IMR-90 (cell line): ENCODE measurements at regions not wholly inside any gene's neighbourhood (a gene's known extent, or its start where the extent isn't known, plus 50 kb on each side); places are given as distances from the start of the nearest gene placed in this dataset.

Source experiments
- ATAC-seq: fragments of 200-7000 bp; cut with Tn5 transposase; 2 replicates; pipeline ENCODE4 v1.9.1; 2020; ENCODE audit warnings: low read depth, mild to moderate bottlenecking, moderate library complexity
- BruUV-seq: library from RNA; stranded (reverse); fragments of 400-500 nt; replicated peaks from 2 replicates; lab custom pipeline; 2021; lab: Mats Ljungman, UMichigan
- CTCF ChIA-PET: fragments of 300-600 bp; formaldehyde crosslinking; extraction: SDS; loops from one replicate; lab custom pipeline; 2021; ENCODE audit warnings: antibody characterized with exemption; lab: Yijun Ruan, JAX
- POLR2A ChIA-PET: fragments of 300-600 bp; sonication (Branson Sonifier 250); formaldehyde crosslinking; loops from one replicate; lab custom pipeline; 2022; ENCODE audit warnings: antibody characterized with exemption; ENCODE audit not compliant: unreplicated experiment; lab: Charles Lee
- DNase-seq: peaks from one replicate; pipeline ENCODE4 v3.0.0; 2013
- H2AFZ ChIP-seq: replicated peaks from 2 replicates; pipeline ENCODE3; 2013; ENCODE audit warnings: low read length, mild to moderate bottlenecking; ENCODE audit not compliant: poor library complexity
- H2AK5ac ChIP-seq: 2 replicates; pipeline ENCODE4 v1.6.1; 2013; ENCODE audit warnings: low read depth, low read length, inconsistent platforms
- H2AK9ac ChIP-seq: replicated peaks from 2 replicates; pipeline ENCODE3; 2013; ENCODE audit warnings: mild to moderate bottlenecking, low read depth, low read length, moderate library complexity; ENCODE audit not compliant: poor library complexity
- H2BK120ac ChIP-seq: 2 replicates; pipeline ENCODE4 v1.6.1; 2013; ENCODE audit warnings: low read depth, low read length, inconsistent platforms
- H2BK15ac ChIP-seq: 3 replicates; pipeline ENCODE4 v1.6.1; 2013; ENCODE audit warnings: low read depth, low read length, inconsistent platforms
- H2BK20ac ChIP-seq: 2 replicates; pipeline ENCODE4 v1.6.1; 2013; ENCODE audit warnings: low read depth, mild to moderate bottlenecking, inconsistent platforms, low read length, moderate library complexity
- H2BK5ac ChIP-seq: 2 replicates; pipeline ENCODE4 v1.6.1; 2013; ENCODE audit warnings: mild to moderate bottlenecking, low read depth, low read length, inconsistent platforms; ENCODE audit not compliant: poor library complexity, severe bottlenecking
- H3K14ac ChIP-seq: replicated peaks from 2 replicates; pipeline ENCODE4 v1.6.1; 2013; ENCODE audit warnings: low read depth, low read length, inconsistent platforms
- H3K18ac ChIP-seq: 2 replicates; pipeline ENCODE4 v1.6.1; 2013; ENCODE audit warnings: low read depth, low read length, control low read depth
- H3K23ac ChIP-seq: 2 replicates; pipeline ENCODE4 v1.6.1; 2013; ENCODE audit warnings: low read depth, low read length, inconsistent platforms
- H3K27ac ChIP-seq: 2 replicates; pipeline ENCODE4 v1.5.1; 2013; ENCODE audit warnings: mild to moderate bottlenecking, control low read depth, low read length; ENCODE audit not compliant: insufficient read depth
- H3K27me3 ChIP-seq: 2 replicates; pipeline ENCODE4 v1.6.1; 2013; ENCODE audit warnings: low read length; ENCODE audit not compliant: control insufficient read depth, insufficient read depth
- H3K36me3 ChIP-seq: 2 replicates; pipeline ENCODE4 v1.6.1; 2013; ENCODE audit warnings: low read length, mixed read lengths; ENCODE audit not compliant: control insufficient read depth, insufficient read depth
- H3K4ac ChIP-seq: 2 replicates; pipeline ENCODE4 v1.6.1; 2013; ENCODE audit warnings: low read depth, low read length, inconsistent platforms
- H3K4me1 ChIP-seq: 2 replicates; pipeline ENCODE4 v1.6.1; 2013; ENCODE audit warnings: low read length, mixed read lengths; ENCODE audit not compliant: control insufficient read depth, insufficient read depth
- H3K4me2 ChIP-seq: 2 replicates; pipeline ENCODE4 v1.6.1; 2013; ENCODE audit warnings: low read depth, mild to moderate bottlenecking, control low read depth, low read length, moderate library complexity
- H3K4me3 ChIP-seq: 2 replicates; pipeline ENCODE4 v1.5.1; 2013; ENCODE audit warnings: low read depth, mild to moderate bottlenecking, control low read depth, low read length, moderate library complexity; ENCODE audit not compliant: insufficient read depth
- H3K56ac ChIP-seq: 2 replicates; pipeline ENCODE4 v1.6.1; 2013; ENCODE audit warnings: low read length, inconsistent platforms; ENCODE audit not compliant: insufficient read depth; ENCODE audit errors: extremely low read depth
- H3K79me1 ChIP-seq, 2 experiments: 2 replicates each; pipeline ENCODE4 v1.6.1; 2013; ENCODE audit warnings: low read length in 2 of 2, inconsistent platforms in 1 of 2, low read depth in 1 of 2
- H3K9ac ChIP-seq: 2 replicates; pipeline ENCODE4 v1.6.1; 2013; ENCODE audit warnings: low read depth, low read length, control low read depth
- H3K9me1 ChIP-seq: 2 replicates; pipeline ENCODE4 v1.6.1; 2013; ENCODE audit warnings: low read length, inconsistent platforms; ENCODE audit not compliant: insufficient read depth
- H3K9me3 ChIP-seq: 2 replicates; pipeline ENCODE4 v1.6.1; 2013; ENCODE audit warnings: low read length; ENCODE audit not compliant: control insufficient read depth, insufficient read depth
- H4K20me1 ChIP-seq: 2 replicates; pipeline ENCODE4 v1.6.1; 2013; ENCODE audit warnings: low read length, inconsistent platforms; ENCODE audit not compliant: insufficient read depth
- H4K5ac ChIP-seq: 2 replicates; pipeline ENCODE4 v1.6.1; 2013; ENCODE audit warnings: mild to moderate bottlenecking, low read depth, low read length, control low read depth
- H4K8ac ChIP-seq, 2 experiments: 2 replicates each; pipeline ENCODE4 v1.6.1; 2013; ENCODE audit warnings: low read depth in 2 of 2, low read length in 2 of 2, control low read depth in 1 of 2, inconsistent platforms in 1 of 2
- H4K91ac ChIP-seq: 2 replicates; pipeline ENCODE4 v1.6.1; 2013; ENCODE audit warnings: low read depth, low read length, inconsistent platforms; ENCODE audit not compliant: insufficient read depth
- BHLHE40 ChIP-seq: fragments of 150-350 bp; IDR thresholded peaks from 2 replicates; pipeline ENCODE4 v1.6.1; 2016; ENCODE audit warnings: mild to moderate bottlenecking, low read depth, low read length
- CEBPB ChIP-seq: IDR thresholded peaks from 2 replicates; pipeline ENCODE4 v1.6.1; 2012; ENCODE audit warnings: low read depth, low read length, improper control_type of control experiment
- CHD1 ChIP-seq: IDR thresholded peaks from 2 replicates; pipeline ENCODE4 v1.6.1; 2012; ENCODE audit warnings: low read depth, low read length, improper control_type of control experiment
- ELK1 ChIP-seq: fragments of 150-350 bp; IDR thresholded peaks from 2 replicates; pipeline ENCODE4 v1.6.1; 2016; ENCODE audit warnings: low read depth, mild to moderate bottlenecking, low read length, moderate library complexity, borderline replicate concordance
- FOS ChIP-seq: fragments of 150-350 bp; IDR thresholded peaks from 2 replicates; pipeline ENCODE4 v1.6.1; 2016; ENCODE audit warnings: low read depth, low read length
- MAFK ChIP-seq: IDR thresholded peaks from 2 replicates; pipeline ENCODE4 v1.6.1; 2012; ENCODE audit warnings: low read depth, low read length, improper control_type of control experiment
- MAZ ChIP-seq: IDR thresholded peaks from 2 replicates; pipeline ENCODE4 v1.6.1; 2012; ENCODE audit warnings: low read depth, mild to moderate bottlenecking, low read length, improper control_type of control experiment, moderate library complexity, borderline replicate concordance
- MXI1 ChIP-seq: IDR thresholded peaks from 2 replicates; pipeline ENCODE4 v1.6.1; 2012; ENCODE audit warnings: low read depth, mild to moderate bottlenecking, low read length, moderate library complexity, borderline replicate concordance
- NFE2L2 ChIP-seq: fragments of 150-350 bp; IDR thresholded peaks from 2 replicates; pipeline ENCODE4 v1.6.1; 2016; ENCODE audit warnings: low read depth, mild to moderate bottlenecking, low read length
- POLR2A ChIP-seq: IDR thresholded peaks from 2 replicates; pipeline ENCODE4 v1.6.1; 2012; ENCODE audit warnings: mild to moderate bottlenecking, low read depth, low read length
- RAD21 ChIP-seq: IDR thresholded peaks from 2 replicates; pipeline ENCODE4 v1.6.1; 2012; ENCODE audit warnings: low read length, improper control_type of control experiment
- RCOR1 ChIP-seq: IDR thresholded peaks from 2 replicates; pipeline ENCODE4 v1.6.1; 2012; ENCODE audit warnings: mild to moderate bottlenecking, low read length, improper control_type of control experiment; ENCODE audit not compliant: insufficient replicate concordance
- RFX5 ChIP-seq: IDR thresholded peaks from 2 replicates; pipeline ENCODE4 v1.8.0; 2012; ENCODE audit warnings: low read depth, mild to moderate bottlenecking, low read length, moderate library complexity
- SMC3 ChIP-seq: fragments of 150-350 bp; IDR thresholded peaks from 2 replicates; pipeline ENCODE4 v1.6.1; 2016; ENCODE audit warnings: low read depth, mild to moderate bottlenecking, antibody characterized with exemption, low read length, moderate library complexity
- USF2 ChIP-seq: fragments of 150-350 bp; IDR thresholded peaks from 2 replicates; pipeline ENCODE4 v1.6.1; 2017; ENCODE audit warnings: mild to moderate bottlenecking, antibody characterized with exemption, low read length, low read depth
- WGBS, 2 experiments: methylation state at CpG; one replicate each; pipeline versions ENCODE4 v1.1.5 to v1.1.7; 2013; ENCODE audit warnings: missing lambda C conversion rate in 2 of 2; ENCODE audit not compliant: insufficient read length in 1 of 2; ENCODE audit errors: extremely low coverage in 2 of 2; 5-methylcytosine and 5-hydroxymethylcytosine counted together
- dilution Hi-C: fragments of 300-500 bp; cut with HindIII; formaldehyde crosslinking; loops from one replicate; pipeline ENCODE4 v1.14.3; 2018; ENCODE audit warnings: low sequenced_read_pairs; ENCODE audit not compliant: unreplicated experiment
- in situ Hi-C: fragments of 300-500 bp; cut with MboI; formaldehyde crosslinking; loops from 3 replicates; pipeline ENCODE4 v1.14.3; 2019; ENCODE audit warnings: low sequenced_read_pairs, inconsistent platforms, mixed read lengths
- intact Hi-C: fragments of 100-400 bp; cut with micrococcal nuclease; formaldehyde crosslinking; loops from 2 replicates; pipeline ENCODE4 v1.10.0; 2022
- TF ChIP-seq, protein P1 (sequence below): conservative IDR thresholded peaks from 2 replicates; pipeline ENCODE4 v1.5.1; 2012; ENCODE audit warnings: mild to moderate bottlenecking, low read depth, low read length, improper control_type of control experiment

GRCh38 chr5:130546211-130546610, 618.8 kb downstream of the HINT1 start:
- no peak overlapping the region for H3K9ac ChIP-seq
- peaks cover 10% of the 10 kb centered on the region for H3K9me3 ChIP-seq
- in situ Hi-C loops = no loop called here
- TF ChIP-seq FOS = no peak
- TF ChIP-seq, protein P1, sequence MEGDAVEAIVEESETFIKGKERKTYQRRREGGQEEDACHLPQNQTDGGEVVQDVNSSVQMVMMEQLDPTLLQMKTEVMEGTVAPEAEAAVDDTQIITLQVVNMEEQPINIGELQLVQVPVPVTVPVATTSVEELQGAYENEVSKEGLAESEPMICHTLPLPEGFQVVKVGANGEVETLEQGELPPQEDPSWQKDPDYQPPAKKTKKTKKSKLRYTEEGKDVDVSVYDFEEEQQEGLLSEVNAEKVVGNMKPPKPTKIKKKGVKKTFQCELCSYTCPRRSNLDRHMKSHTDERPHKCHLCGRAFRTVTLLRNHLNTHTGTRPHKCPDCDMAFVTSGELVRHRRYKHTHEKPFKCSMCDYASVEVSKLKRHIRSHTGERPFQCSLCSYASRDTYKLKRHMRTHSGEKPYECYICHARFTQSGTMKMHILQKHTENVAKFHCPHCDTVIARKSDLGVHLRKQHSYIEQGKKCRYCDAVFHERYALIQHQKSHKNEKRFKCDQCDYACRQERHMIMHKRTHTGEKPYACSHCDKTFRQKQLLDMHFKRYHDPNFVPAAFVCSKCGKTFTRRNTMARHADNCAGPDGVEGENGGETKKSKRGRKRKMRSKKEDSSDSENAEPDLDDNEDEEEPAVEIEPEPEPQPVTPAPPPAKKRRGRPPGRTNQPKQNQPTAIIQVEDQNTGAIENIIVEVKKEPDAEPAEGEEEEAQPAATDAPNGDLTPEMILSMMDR = no peak
- no peak for TF ChIP-seq NFE2L2
- TF ChIP-seq BHLHE40 = no peak
- TF ChIP-seq RCOR1 = no peak
- TF ChIP-seq POLR2A = no peak
- no peak for TF ChIP-seq MXI1
- TF ChIP-seq SMC3 = no peak
- no peak for TF ChIP-seq RAD21
- TF ChIP-seq ELK1 = no peak
- TF ChIP-seq RFX5 = no peak
- no peak for TF ChIP-seq MAZ
- TF ChIP-seq USF2 = no peak
- TF ChIP-seq MAFK = no peak
- TF ChIP-seq CHD1 = no peak
- TF ChIP-seq CEBPB = no peak
- ChIA-PET CTCF (no interaction called here), POLR2A (no interaction called here)
- no peak overlapping the region for H4K8ac ChIP-seq
- dilution Hi-C loops = no loop called here
- no peak overlapping the region for H2AK9ac ChIP-seq
- BruUV-seq = no TSS peak
- H2BK20ac ChIP-seq = no peak overlapping the region
- no peaks in the 10 kb centered on the region for H4K20me1 ChIP-seq
- no peak overlapping the region for H3K18ac ChIP-seq
- H3K4ac ChIP-seq = no peak overlapping the region
- H3K56ac ChIP-seq = no peak overlapping the region
- H2BK15ac ChIP-seq = no peak overlapping the region
- DNase-seq (no peak), ATAC-seq (no peak)
- H3K4me1 ChIP-seq = no peaks in the 10 kb centered on the region
- H4K5ac ChIP-seq = no peak overlapping the region
- no peaks in the 10 kb centered on the region for H3K9me1 ChIP-seq
- no peak overlapping the region for H4K91ac ChIP-seq
- H3K14ac ChIP-seq = no peak overlapping the region
- H3K4me3 ChIP-seq = no peak overlapping the region
- no peaks in the 10 kb centered on the region for H3K27me3 ChIP-seq
- WGBS, 2 experiments = no CpG with 5 or more reads among the region's 1 CpG
- no peak overlapping the region for H2AFZ ChIP-seq
- H2AK5ac ChIP-seq = no peak overlapping the region
- H3K4me2 ChIP-seq = no peak overlapping the region
- intact Hi-C loops = no loop called here
- H3K79me1 ChIP-seq = no peaks in the 10 kb centered on the region
- H3K27ac ChIP-seq = no peak overlapping the region
- no peak overlapping the region for H3K23ac ChIP-seq
- H2BK120ac ChIP-seq = no peak overlapping the region
- H3K36me3 ChIP-seq = no peaks in the 10 kb centered on the region
- H2BK5ac ChIP-seq = no peak overlapping the region
